Neuronal stem cell (in vitro differentiated cells): ENCODE measurements at regions not wholly inside any gene's neighbourhood (a gene's known extent, or its start where the extent isn't known, plus 50 kb on each side); places are given as distances from the start of the nearest gene placed in this dataset.
A peak's percentile ranks its signal among the peaks of the same experiment; 100 is the strongest.

ENCODE experiments used
- DNase-seq: peaks from one replicate; pipeline ENCODE4 v3.0.0-alpha.2; 2013; ENCODE audit warnings: low spot score
- H2AFZ ChIP-seq: one replicate; pipeline ENCODE4 v1.6.1; 2013; ENCODE audit warnings: mild to moderate bottlenecking, low read length, inconsistent platforms
- H2AK5ac ChIP-seq: 2 replicates; pipeline ENCODE4 v1.6.1; 2013; ENCODE audit warnings: low read depth, mild to moderate bottlenecking, inconsistent platforms, low read length, moderate library complexity, mixed read lengths
- H2BK120ac ChIP-seq: 2 replicates; pipeline ENCODE4 v1.6.1; 2013; ENCODE audit warnings: low read depth, mild to moderate bottlenecking, inconsistent platforms, low read length, moderate library complexity, mixed read lengths
- H2BK12ac ChIP-seq: one replicate; pipeline ENCODE4 v1.6.1; 2013; ENCODE audit warnings: low read length, inconsistent platforms
- H2BK15ac ChIP-seq: 2 replicates; pipeline ENCODE4 v1.6.1; 2013; ENCODE audit warnings: mild to moderate bottlenecking, low read length, inconsistent platforms, mixed read lengths
- H2BK5ac ChIP-seq: one replicate; pipeline ENCODE4 v1.6.1; 2013; ENCODE audit warnings: inconsistent platforms, mild to moderate bottlenecking, low read length, moderate library complexity
- H3K14ac ChIP-seq: one replicate; pipeline ENCODE4 v1.6.1; 2013; ENCODE audit warnings: low read length, inconsistent platforms
- H3K18ac ChIP-seq: 2 replicates; pipeline ENCODE4 v1.6.1; 2013; ENCODE audit warnings: low read length, inconsistent platforms
- H3K23ac ChIP-seq: 2 replicates; pipeline ENCODE4 v1.6.1; 2013; ENCODE audit warnings: low read depth, mild to moderate bottlenecking, mixed read lengths, low read length, inconsistent platforms; ENCODE audit not compliant: poor library complexity
- H3K27ac ChIP-seq: replicated peaks from 3 replicates; pipeline ENCODE4 v1.5.1; 2013; ENCODE audit warnings: low read length, inconsistent platforms
- H3K27me3 ChIP-seq, 3 experiments: 2 replicates each; pipeline ENCODE4 v1.6.1; 2013; ENCODE audit warnings: low read length in 3 of 3, mild to moderate bottlenecking in 2 of 3, inconsistent platforms in 1 of 3, low read depth in 1 of 3, mixed read lengths in 1 of 3, moderate library complexity in 1 of 3; ENCODE audit not compliant: control insufficient read depth in 3 of 3, insufficient read depth in 3 of 3
- H3K36me3 ChIP-seq, 2 donors: replicated peaks in 1 of 2; 2 replicates each; pipeline ENCODE4 v1.6.1; 2013; ENCODE audit warnings: low read length in 2 of 2; ENCODE audit not compliant: control insufficient read depth in 2 of 2, insufficient read depth in 2 of 2
- H3K4ac ChIP-seq: 2 replicates; pipeline ENCODE4 v1.6.1; 2013; ENCODE audit warnings: inconsistent platforms, mild to moderate bottlenecking, low read length, moderate library complexity
- H3K4me1 ChIP-seq, 2 donors: 1 replicate in 1 of 2; 2 replicates in 1 of 2; pipeline ENCODE4 v1.6.1; 2013; ENCODE audit warnings: low read length in 2 of 2, low read depth in 1 of 2; ENCODE audit not compliant: control insufficient read depth in 2 of 2, insufficient read depth in 1 of 2
- H3K4me2 ChIP-seq: one replicate; pipeline ENCODE4 v1.6.1; 2013; ENCODE audit warnings: mild to moderate bottlenecking, low read length, inconsistent platforms; ENCODE audit not compliant: insufficient read depth, poor library complexity, severe bottlenecking
- H3K4me3 ChIP-seq, 2 donors: 2 replicates each; pipeline ENCODE4 v1.5.1; 2013; ENCODE audit warnings: low read length in 2 of 2, mild to moderate bottlenecking in 2 of 2, inconsistent platforms in 1 of 2, moderate library complexity in 1 of 2
- H3K79me1 ChIP-seq: one replicate; pipeline ENCODE4 v1.6.1; 2013; ENCODE audit warnings: low read depth, mild to moderate bottlenecking, inconsistent platforms, low read length, moderate library complexity
- H3K9ac ChIP-seq: one replicate; pipeline ENCODE4 v1.6.1; 2013; ENCODE audit warnings: mild to moderate bottlenecking, low read depth, low read length, inconsistent platforms; ENCODE audit not compliant: poor library complexity
- H3K9me3 ChIP-seq, 2 donors: replicated peaks in 1 of 2; 2 replicates each; pipeline versions ENCODE3 to v1.6.1; 2013; ENCODE audit warnings: low read length in 2 of 2, mild to moderate bottlenecking in 2 of 2, inconsistent platforms in 1 of 2, low read depth in 1 of 2, mixed read lengths in 1 of 2, moderate library complexity in 1 of 2; ENCODE audit not compliant: control insufficient read depth in 2 of 2, insufficient read depth in 1 of 2
- H4K8ac ChIP-seq: one replicate; pipeline ENCODE4 v1.6.1; 2013; ENCODE audit warnings: low read depth, mild to moderate bottlenecking, inconsistent platforms, low read length, moderate library complexity
- H4K91ac ChIP-seq: one replicate; pipeline ENCODE4 v1.6.1; 2013; ENCODE audit warnings: low read length, low read depth, mild to moderate bottlenecking, inconsistent platforms; ENCODE audit not compliant: poor library complexity
- WGBS, 2 donors: extraction: QIAGEN DNeasy Blood & Tissue Kit; methylation state at CpG; one replicate each; pipeline ENCODE4 v1.1.7; 2013; ENCODE audit warnings: missing lambda C conversion rate in 2 of 2, mixed read lengths in 1 of 2; ENCODE audit not compliant: insufficient read length in 2 of 2, insufficient replicate concordance in 1 of 2; ENCODE audit errors: extremely low coverage in 2 of 2; 5-methylcytosine and 5-hydroxymethylcytosine counted together

DNA sequence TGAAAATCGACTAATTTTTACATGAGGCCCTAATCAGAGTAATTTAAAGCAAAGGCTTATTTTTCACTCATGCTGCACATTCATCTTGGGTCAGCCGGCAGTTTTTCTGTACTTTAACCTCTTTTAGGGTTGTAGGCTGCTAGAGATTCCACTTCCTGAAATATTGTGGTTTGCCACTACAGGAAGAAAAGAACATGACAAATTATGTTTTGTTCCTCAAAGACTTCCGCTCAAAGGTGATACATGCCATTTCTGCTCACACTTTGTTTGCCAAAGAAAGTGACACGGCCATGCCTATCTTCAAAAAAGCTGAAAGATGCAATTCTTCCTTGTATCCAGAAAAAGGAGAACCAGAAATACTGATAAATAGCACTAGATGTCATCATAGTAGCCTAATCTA lies 183.4 kb upstream of the PPFIA2 start:
- no peaks in the 10 kb centered on the region for H3K36me3 ChIP-seq
- no peak overlapping the region for H2AFZ ChIP-seq
- H2AK5ac ChIP-seq, result no peak overlapping the region
- no peak overlapping the region for H3K4me3 ChIP-seq
- H2BK120ac ChIP-seq, result no peak overlapping the region
- no CpG with 5 or more reads among the region's 4 CpGs for WGBS, 2 donors
- H3K18ac ChIP-seq, result no peak overlapping the region
- no peak overlapping the region for H3K14ac ChIP-seq
- H3K27me3 ChIP-seq, result no peaks in the 10 kb centered on the region
- H2BK15ac ChIP-seq, result no peak overlapping the region
- H3K27ac ChIP-seq, result no peak overlapping the region
- H3K9me3 ChIP-seq, result no peaks in the 10 kb centered on the region
- no peak overlapping the region for H4K91ac ChIP-seq
- H3K23ac ChIP-seq, result no peak overlapping the region
- no peaks in the 10 kb centered on the region for H3K4me1 ChIP-seq
- no peak overlapping the region for H3K4me2 ChIP-seq
- H3K9ac ChIP-seq, result no peak overlapping the region
- H2BK12ac ChIP-seq, result no peak overlapping the region
- H4K8ac ChIP-seq, result no peak overlapping the region
- H3K79me1 ChIP-seq, result no peaks in the 10 kb centered on the region
- no peak for DNase-seq
- no peak overlapping the region for H2BK5ac ChIP-seq
- no peak overlapping the region for H3K4ac ChIP-seq

DNA sequence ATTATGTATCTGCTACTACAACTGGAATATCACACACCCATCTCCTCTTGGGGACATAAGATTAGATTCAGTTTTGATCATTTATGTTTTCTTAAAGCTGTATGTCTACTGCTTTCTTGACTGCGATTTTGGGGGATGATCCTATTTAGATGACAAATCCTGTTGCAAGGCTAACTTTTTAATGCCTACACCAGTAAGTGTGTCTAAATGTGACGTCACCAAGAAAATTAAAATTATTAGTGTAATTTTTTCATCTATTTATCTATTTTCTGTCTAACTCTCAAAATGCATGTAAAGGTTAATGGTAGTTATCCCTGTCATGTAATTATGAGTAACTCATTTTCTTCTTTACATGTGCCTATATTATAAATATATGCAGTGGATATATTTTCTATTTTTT lies 170.9 kb upstream of the PPFIA2 start:
- Histone ChIP-seq H2BK120ac (no peak overlapping the region), H3K14ac (no peak overlapping the region), H2BK15ac (no peak overlapping the region), H2AFZ (no peak overlapping the region), H3K23ac (no peak overlapping the region), H2AK5ac (no peak overlapping the region), H3K4ac (no peak overlapping the region), H4K8ac (no peak overlapping the region), H3K9me3 (no peaks in the 10 kb centered on the region), H2BK12ac (no peak overlapping the region), H3K27ac (no peak overlapping the region), H2BK5ac (no peak overlapping the region), H3K4me1 (no peaks in the 10 kb centered on the region), H3K18ac (no peak overlapping the region), H3K9ac (no peak overlapping the region), H3K4me3 (no peak overlapping the region), H3K27me3 (no peaks in the 10 kb centered on the region), H3K79me1 (no peaks in the 10 kb centered on the region), H4K91ac (no peak overlapping the region), H3K4me2 (no peak overlapping the region), H3K36me3 (no peaks in the 10 kb centered on the region)
- WGBS, 2 donors, result no CpG with 5 or more reads among the region's 2 CpGs
- no peak for DNase-seq

DNA sequence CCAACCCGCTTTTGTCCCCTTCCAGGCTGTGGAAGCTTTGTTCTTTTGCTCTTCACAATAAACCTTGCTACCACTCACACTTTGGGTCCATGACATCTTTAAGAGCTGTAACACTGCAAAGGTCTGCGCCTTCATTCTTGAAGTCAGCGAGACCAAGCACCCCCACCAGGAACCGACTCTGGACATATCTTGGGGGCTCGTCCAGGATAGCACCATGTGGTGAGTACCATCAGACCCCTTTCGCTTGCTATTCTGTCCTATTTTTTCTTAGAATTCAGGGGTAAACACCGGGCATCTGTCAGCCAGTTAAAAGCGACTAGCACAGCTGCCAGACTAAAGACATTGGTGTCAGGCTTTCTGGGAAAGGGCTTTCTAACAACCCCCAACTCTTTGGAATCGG lies 137.6 kb upstream of the PPFIA2 start:
- Histone ChIP-seq H3K79me1 (no peaks in the 10 kb centered on the region), H3K27me3 (no peaks in the 10 kb centered on the region), H3K4me1 (no peaks in the 10 kb centered on the region), H3K23ac (no peak overlapping the region), H2BK5ac (no peak overlapping the region), H3K9ac (no peak overlapping the region), H3K9me3 (peaks cover 0 to 1% of the 10 kb centered on the region in 2 donors), H3K4ac (no peak overlapping the region), H4K8ac (no peak overlapping the region), H3K4me2 (no peak overlapping the region), H3K4me3 (no peak overlapping the region), H2BK12ac (no peak overlapping the region), H3K36me3 (no peaks in the 10 kb centered on the region), H2BK15ac (no peak overlapping the region), H2AK5ac (no peak overlapping the region), H3K14ac (no peak overlapping the region), H3K18ac (no peak overlapping the region), H2AFZ (no peak overlapping the region), H4K91ac (no peak overlapping the region), H2BK120ac (no peak overlapping the region), H3K27ac (no peak overlapping the region)
- DNase-seq, result no peak
- no CpG with 5 or more reads among the region's 9 CpGs for WGBS, 2 donors

DNA sequence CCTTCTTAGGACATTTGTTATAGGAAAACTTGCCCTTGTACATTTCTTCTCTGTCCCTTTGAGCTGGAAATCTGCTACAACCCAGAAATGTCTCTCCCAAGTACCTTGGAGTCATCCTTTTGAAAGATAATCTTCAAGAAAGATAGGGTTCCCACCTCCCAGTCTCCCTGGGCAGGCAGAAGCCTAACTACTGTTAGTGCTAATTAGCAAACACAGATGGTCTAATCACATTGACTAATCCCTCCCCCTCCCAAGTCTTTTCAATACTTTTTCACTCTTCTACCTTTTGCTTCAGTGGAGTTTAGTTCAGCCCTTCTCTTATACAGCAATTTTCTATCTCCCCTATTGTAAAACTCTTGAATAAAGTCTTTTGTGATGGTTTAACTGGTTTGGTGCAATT lies 129.8 kb upstream of the PPFIA2 start:
- H2BK12ac ChIP-seq, result no peak overlapping the region
- no peak overlapping the region for H2BK120ac ChIP-seq
- no peak overlapping the region for H3K18ac ChIP-seq
- no peak overlapping the region for H3K4me3 ChIP-seq
- H3K4ac ChIP-seq, result no peak overlapping the region
- H2AK5ac ChIP-seq, result no peak overlapping the region
- no peak overlapping the region for H3K4me2 ChIP-seq
- no peak overlapping the region for H3K27ac ChIP-seq
- H3K36me3 ChIP-seq, result no peaks in the 10 kb centered on the region
- H3K4me1 ChIP-seq, result peaks cover 0 to 2% of the 10 kb centered on the region in 2 donors
- H4K8ac ChIP-seq, result no peak overlapping the region
- H2BK5ac ChIP-seq, result no peak overlapping the region
- no peak overlapping the region for H3K9ac ChIP-seq
- no peak overlapping the region for H3K23ac ChIP-seq
- H3K79me1 ChIP-seq, result no peaks in the 10 kb centered on the region
- H4K91ac ChIP-seq, result no peak overlapping the region
- no peaks in the 10 kb centered on the region for H3K9me3 ChIP-seq
- H2BK15ac ChIP-seq, result no peak overlapping the region
- no peak overlapping the region for H3K14ac ChIP-seq
- H2AFZ ChIP-seq, result no peak overlapping the region
- H3K27me3 ChIP-seq, result no peaks in the 10 kb centered on the region
- DNase-seq, result peak; percentile 5
